Heart left ventricle (tissue), 13 donors: ENCODE measurements at regions not wholly inside any gene's neighbourhood (a gene's known extent, or its start where the extent isn't known, plus 50 kb on each side); places are given as distances from the start of the nearest gene placed in this dataset.

Experiments
- CTCF ChIP-seq, 12 donors: fragments of 200-600 bp; sonication (generic) in 4 of 12; IDR thresholded peaks; one replicate each; pipeline versions ENCODE4 v1.5.0 to v1.8.0; 2018 to 2022; ENCODE audit warnings: antibody characterized with exemption in 12 of 12, mild to moderate bottlenecking in 5 of 12
- POLR2A ChIP-seq, 2 donors: fragments of 450-650 bp; IDR thresholded peaks; one replicate each; pipeline ENCODE4 v1.6.1; 2017; ENCODE audit warnings: antibody characterized with exemption in 2 of 2, mild to moderate bottlenecking in 2 of 2, moderate library complexity in 2 of 2
- donor health status: ischemic (EF 13 %, LVEDD 7.1; RV severe dilation, severe dysfunction).
- donor health status: DM: no; HTN: yes; CAD: no.
- donor health status: DM: no; HTN: no; CAD: no.
- donor health status: ischemic (EF 25% LVEDD 6.9; RV normal size, moderate dysfunction).
- donor health status: ischemic (EF 25% LVEDD 5.7; RV mildly dilated, moderate dysfunction).
- donor health status: ischemic (EF 35%, LVEDD 5.7; RV mildly dilated, moderate dysfunction).
- donor health status: nonischemic (EF 11% LVEDD 7.7; RV severe dilation, severe dysfunction).
- donor health status: DM: yes; HTN: yes; CAD: no.
- donor health status: PGD.
- donor health status: ischemic (EF 29% LVEDD 5.4; RV normal size, mild dysfunction).
- donor health status: nonischemic (EF 23%, LVEDD 6.1; RV moderate dilation, normal function).

GRCh38 chr10:6311700-6312330, 109.1 kb downstream of the PFKFB3 start:
- TF ChIP-seq POLR2A (IDR thresholded peaks at IDR 0.05) (no peak), CTCF (IDR thresholded peaks at IDR 0.05) (no peak)
